ENCODE measurements at regions not wholly inside any gene's neighbourhood (a gene's known extent, or its start where the extent isn't known, plus 50 kb on each side); places are given as distances from the start of the nearest gene placed in this dataset.

GRCh38 chr5:8481007-8481406, 612.1 kb downstream of the MTRR start:
- no peaks in the 10 kb centered on the region for H3K79me2 ChIP-seq (ENCODE audit: control insufficient read depth, insufficient read depth, low read length)
- no peak for DNase-seq (ENCODE audit: low read depth in 2 of 2)
- no peaks in the 10 kb centered on the region for H4K20me1 ChIP-seq (ENCODE audit: control insufficient read depth, extremely low read depth, insufficient read depth, low read length)
- no peaks in the 10 kb centered on the region for H3K36me3 ChIP-seq (ENCODE audit: control insufficient read depth, insufficient read depth, low read length)
- no peaks in the 10 kb centered on the region for H3K27me3 ChIP-seq (ENCODE audit: control insufficient read depth, insufficient read depth, low read length)
- no peaks in the 10 kb centered on the region for H3K4me1 ChIP-seq (ENCODE audit: control insufficient read depth, extremely low read depth, insufficient read depth, low read length)
- H3K27ac ChIP-seq (ENCODE audit: insufficient read depth, low read length), result no peak overlapping the region
- H3K4me3 ChIP-seq (replicated peaks in 1 of 4; ENCODE audit: control extremely low read depth in 1 of 4, insufficient read depth in 1 of 4, low read depth in 3 of 4, low read length in 4 of 4), result no peak overlapping the region
- H2AFZ ChIP-seq (ENCODE audit: low read length), result no peak overlapping the region
- H3K4me2 ChIP-seq (ENCODE audit: extremely low read depth, insufficient read depth, low read length), result no peak overlapping the region
- H3K9ac ChIP-seq (ENCODE audit: insufficient read depth, low read length), result no peak overlapping the region
- H3K9me3 ChIP-seq (ENCODE audit: control insufficient read depth, insufficient read depth, low read depth, low read length), result no peaks in the 10 kb centered on the region
- TF ChIP-seq, protein P1, sequence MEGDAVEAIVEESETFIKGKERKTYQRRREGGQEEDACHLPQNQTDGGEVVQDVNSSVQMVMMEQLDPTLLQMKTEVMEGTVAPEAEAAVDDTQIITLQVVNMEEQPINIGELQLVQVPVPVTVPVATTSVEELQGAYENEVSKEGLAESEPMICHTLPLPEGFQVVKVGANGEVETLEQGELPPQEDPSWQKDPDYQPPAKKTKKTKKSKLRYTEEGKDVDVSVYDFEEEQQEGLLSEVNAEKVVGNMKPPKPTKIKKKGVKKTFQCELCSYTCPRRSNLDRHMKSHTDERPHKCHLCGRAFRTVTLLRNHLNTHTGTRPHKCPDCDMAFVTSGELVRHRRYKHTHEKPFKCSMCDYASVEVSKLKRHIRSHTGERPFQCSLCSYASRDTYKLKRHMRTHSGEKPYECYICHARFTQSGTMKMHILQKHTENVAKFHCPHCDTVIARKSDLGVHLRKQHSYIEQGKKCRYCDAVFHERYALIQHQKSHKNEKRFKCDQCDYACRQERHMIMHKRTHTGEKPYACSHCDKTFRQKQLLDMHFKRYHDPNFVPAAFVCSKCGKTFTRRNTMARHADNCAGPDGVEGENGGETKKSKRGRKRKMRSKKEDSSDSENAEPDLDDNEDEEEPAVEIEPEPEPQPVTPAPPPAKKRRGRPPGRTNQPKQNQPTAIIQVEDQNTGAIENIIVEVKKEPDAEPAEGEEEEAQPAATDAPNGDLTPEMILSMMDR (conservative IDR thresholded peaks at IDR 0.05 in 1 of 2, IDR thresholded peaks at IDR 0.05 in 1 of 2; ENCODE audit: low read depth in 1 of 2, low read length in 2 of 2), result no peak
- TF ChIP-seq EZH2 (IDR thresholded peaks at IDR 0.05; ENCODE audit: low read length, missing control alignments), result no peak

DNA sequence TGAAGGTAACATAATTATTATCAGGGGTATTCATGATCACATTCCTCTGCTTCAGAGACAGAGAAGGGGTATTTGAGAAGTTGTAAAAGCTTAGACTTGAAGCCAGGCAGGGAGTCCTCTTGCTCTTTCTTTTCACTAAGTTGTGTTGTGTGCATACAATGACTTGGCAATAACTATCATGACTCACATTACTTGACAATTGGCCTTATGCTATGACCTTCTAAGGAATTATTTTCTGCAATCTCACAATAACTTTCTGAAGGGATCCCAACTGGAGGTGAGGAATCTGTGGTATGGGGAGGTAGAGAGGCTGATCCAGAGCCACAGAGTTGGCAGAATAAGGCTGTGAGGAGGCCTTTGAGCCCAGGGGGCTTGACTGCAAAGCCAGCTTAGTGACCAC, 622.3 kb downstream of the MTRR start:
- Histone ChIP-seq H3K4me3 (replicated peaks in 1 of 4; ENCODE audit: control extremely low read depth in 1 of 4, insufficient read depth in 1 of 4, low read depth in 3 of 4, low read length in 4 of 4) (no peak overlapping the region), H3K4me1 (ENCODE audit: control insufficient read depth, extremely low read depth, insufficient read depth, low read length) (no peaks in the 10 kb centered on the region), H4K20me1 (ENCODE audit: control insufficient read depth, extremely low read depth, insufficient read depth, low read length) (no peaks in the 10 kb centered on the region), H2AFZ (ENCODE audit: low read length) (no peak overlapping the region), H3K79me2 (ENCODE audit: control insufficient read depth, insufficient read depth, low read length) (no peaks in the 10 kb centered on the region), H3K27me3 (ENCODE audit: control insufficient read depth, insufficient read depth, low read length) (no peaks in the 10 kb centered on the region), H3K27ac (ENCODE audit: insufficient read depth, low read length) (no peak overlapping the region), H3K9me3 (ENCODE audit: control insufficient read depth, insufficient read depth, low read depth, low read length) (no peaks in the 10 kb centered on the region), H3K4me2 (ENCODE audit: extremely low read depth, insufficient read depth, low read length) (no peak overlapping the region), H3K9ac (ENCODE audit: insufficient read depth, low read length) (no peak overlapping the region), H3K36me3 (ENCODE audit: control insufficient read depth, insufficient read depth, low read length) (no peaks in the 10 kb centered on the region)
- peak; percentile 9 to 29 for DNase-seq (ENCODE audit: low read depth in 2 of 2)
- no peak for TF ChIP-seq EZH2 (IDR thresholded peaks at IDR 0.05; ENCODE audit: low read length, missing control alignments)
- TF ChIP-seq, protein P1 (conservative IDR thresholded peaks at IDR 0.05 in 1 of 2, IDR thresholded peaks at IDR 0.05 in 1 of 2; ENCODE audit: low read depth in 1 of 2, low read length in 2 of 2), result no peak

GRCh38 chr5:8493176-8493575, 624.2 kb downstream of the MTRR start:
- H3K4me1 ChIP-seq (ENCODE audit: control insufficient read depth, extremely low read depth, insufficient read depth, low read length), result no peaks in the 10 kb centered on the region
- no peak overlapping the region for H3K27ac ChIP-seq (ENCODE audit: insufficient read depth, low read length)
- no peak overlapping the region for H3K9ac ChIP-seq (ENCODE audit: insufficient read depth, low read length)
- no peak overlapping the region for H3K4me3 ChIP-seq (replicated peaks in 1 of 4; ENCODE audit: control extremely low read depth in 1 of 4, insufficient read depth in 1 of 4, low read depth in 3 of 4, low read length in 4 of 4)
- H3K9me3 ChIP-seq (ENCODE audit: control insufficient read depth, insufficient read depth, low read depth, low read length), result no peaks in the 10 kb centered on the region
- TF ChIP-seq, protein P1 (conservative IDR thresholded peaks at IDR 0.05 in 1 of 2, IDR thresholded peaks at IDR 0.05 in 1 of 2; ENCODE audit: low read depth in 1 of 2, low read length in 2 of 2), result no peak
- TF ChIP-seq EZH2 (IDR thresholded peaks at IDR 0.05; ENCODE audit: low read length, missing control alignments), result no peak
- peak in 1 of 2 donors; percentile 9 for DNase-seq (ENCODE audit: low read depth in 2 of 2)
- no peak overlapping the region for H3K4me2 ChIP-seq (ENCODE audit: extremely low read depth, insufficient read depth, low read length)
- H3K27me3 ChIP-seq (ENCODE audit: control insufficient read depth, insufficient read depth, low read length), result no peaks in the 10 kb centered on the region
- no peak overlapping the region for H2AFZ ChIP-seq (ENCODE audit: low read length)
- H4K20me1 ChIP-seq (ENCODE audit: control insufficient read depth, extremely low read depth, insufficient read depth, low read length), result no peaks in the 10 kb centered on the region
- no peaks in the 10 kb centered on the region for H3K79me2 ChIP-seq (ENCODE audit: control insufficient read depth, insufficient read depth, low read length)
- no peaks in the 10 kb centered on the region for H3K36me3 ChIP-seq (ENCODE audit: control insufficient read depth, insufficient read depth, low read length)

Data from fibroblast of lung (primary cell).